ENCODE measurements at regions not wholly inside any gene's neighbourhood (a gene's known extent, or its start where the extent isn't known, plus 50 kb on each side); places are given as distances from the start of the nearest gene placed in this dataset.

- no peak overlapping the region for H3K4me3 ChIP-seq (ENCODE audit: low read length)
- H3K36me3 ChIP-seq (ENCODE audit: control insufficient read depth, insufficient read depth, low read length) = no peaks in the 10 kb centered on the region
- no peak for DNase-seq (ENCODE audit: low read depth, low spot score)
- WGBS (ENCODE audit: insufficient coverage, insufficient read length) = no CpG with 5 or more reads among the region's 10 CpGs
- no peak overlapping the region for H3K27ac ChIP-seq (ENCODE audit: low read length)
- H3K9me3 ChIP-seq (ENCODE audit: control insufficient read depth, insufficient read depth, low read length) = no peaks in the 10 kb centered on the region
- no peaks in the 10 kb centered on the region; the same call in 1 of the 2 replicates for H3K27me3 ChIP-seq (ENCODE audit: control insufficient read depth, insufficient read depth, low read length)
- H3K4me1 ChIP-seq (ENCODE audit: control insufficient read depth, insufficient read depth, low read length) = peaks cover 4% of the 10 kb centered on the region; the same call in 1 of the 2 replicates
Observed at GRCh38 chr19:28393574-28394336, 819.2 kb downstream of the UQCRFS1 start.

- Histone ChIP-seq H3K4me1 (ENCODE audit: control insufficient read depth, insufficient read depth, low read length) (peaks cover 1% of the 10 kb centered on the region; the same call in 1 of the 2 replicates), H3K9me3 (ENCODE audit: control insufficient read depth, insufficient read depth, low read length) (no peaks in the 10 kb centered on the region), H3K36me3 (ENCODE audit: control insufficient read depth, insufficient read depth, low read length) (no peaks in the 10 kb centered on the region), H3K4me3 (ENCODE audit: low read length) (no peak overlapping the region), H3K27me3 (ENCODE audit: control insufficient read depth, insufficient read depth, low read length) (no peaks in the 10 kb centered on the region; the same call in 1 of the 2 replicates), H3K27ac (ENCODE audit: low read length) (no peak overlapping the region)
- no CpG with 5 or more reads among the region's 3 CpGs for WGBS (ENCODE audit: insufficient coverage, insufficient read length)
- DNase-seq (ENCODE audit: low read depth, low spot score) = no peak
Observed at GRCh38 chr19:28388988-28389387, 824.0 kb downstream of the UQCRFS1 start.

- Histone ChIP-seq H3K4me3 (ENCODE audit: low read length) (no peak overlapping the region), H3K27me3 (ENCODE audit: control insufficient read depth, insufficient read depth, low read length) (no peaks in the 10 kb centered on the region; the same call in 1 of the 2 replicates), H3K36me3 (ENCODE audit: control insufficient read depth, insufficient read depth, low read length) (no peaks in the 10 kb centered on the region), H3K9me3 (ENCODE audit: control insufficient read depth, insufficient read depth, low read length) (no peaks in the 10 kb centered on the region), H3K27ac (ENCODE audit: low read length) (no peak overlapping the region), H3K4me1 (ENCODE audit: control insufficient read depth, insufficient read depth, low read length) (no peaks in the 10 kb centered on the region)
- DNase-seq (ENCODE audit: low read depth, low spot score) = no peak
- no CpG with 5 or more reads among the region's 4 CpGs for WGBS (ENCODE audit: insufficient coverage, insufficient read length)
Observed at GRCh38 chr19:28387507-28387906, 825.4 kb downstream of the UQCRFS1 start.

GRCh38 chr19:28386470-28386869 lies 826.5 kb downstream of the UQCRFS1 start:
- H3K27me3 ChIP-seq (ENCODE audit: control insufficient read depth, insufficient read depth, low read length) = no peaks in the 10 kb centered on the region; the same call in 1 of the 2 replicates
- DNase-seq (ENCODE audit: low read depth, low spot score) = no peak
- H3K4me3 ChIP-seq (ENCODE audit: low read length) = no peak overlapping the region
- WGBS (ENCODE audit: insufficient coverage, insufficient read length) = no CpG with 5 or more reads among the region's 6 CpGs
- no peaks in the 10 kb centered on the region for H3K36me3 ChIP-seq (ENCODE audit: control insufficient read depth, insufficient read depth, low read length)
- no peaks in the 10 kb centered on the region for H3K9me3 ChIP-seq (ENCODE audit: control insufficient read depth, insufficient read depth, low read length)
- no peak overlapping the region for H3K27ac ChIP-seq (ENCODE audit: low read length)
- H3K4me1 ChIP-seq (ENCODE audit: control insufficient read depth, insufficient read depth, low read length) = no peaks in the 10 kb centered on the region

- WGBS (ENCODE audit: insufficient coverage, insufficient read length) = no CpG with 5 or more reads among the region's 3 CpGs
- Histone ChIP-seq H3K27me3 (ENCODE audit: control insufficient read depth, insufficient read depth, low read length) (no peaks in the 10 kb centered on the region; the same call in 1 of the 2 replicates), H3K4me1 (ENCODE audit: control insufficient read depth, insufficient read depth, low read length) (no peaks in the 10 kb centered on the region), H3K27ac (ENCODE audit: low read length) (no peak overlapping the region), H3K4me3 (ENCODE audit: low read length) (no peak overlapping the region), H3K9me3 (ENCODE audit: control insufficient read depth, insufficient read depth, low read length) (no peaks in the 10 kb centered on the region), H3K36me3 (ENCODE audit: control insufficient read depth, insufficient read depth, low read length) (no peaks in the 10 kb centered on the region)
- no peak for DNase-seq (ENCODE audit: low read depth, low spot score)
Observed at GRCh38 chr19:28386066-28386465, 826.9 kb downstream of the UQCRFS1 start.

GRCh38 chr19:28377077-28377476 lies 835.9 kb downstream of the UQCRFS1 start:
- H3K4me1 ChIP-seq (ENCODE audit: control insufficient read depth, insufficient read depth, low read length) = no peaks in the 10 kb centered on the region
- WGBS (ENCODE audit: insufficient coverage, insufficient read length) = no CpG with 5 or more reads among the region's 9 CpGs
- H3K27ac ChIP-seq (ENCODE audit: low read length) = no peak overlapping the region
- no peaks in the 10 kb centered on the region for H3K36me3 ChIP-seq (ENCODE audit: control insufficient read depth, insufficient read depth, low read length)
- DNase-seq (ENCODE audit: low read depth, low spot score) = no peak
- no peak overlapping the region for H3K4me3 ChIP-seq (ENCODE audit: low read length)
- no peaks in the 10 kb centered on the region for H3K9me3 ChIP-seq (ENCODE audit: control insufficient read depth, insufficient read depth, low read length)
- no peaks in the 10 kb centered on the region; the same call in 1 of the 2 replicates for H3K27me3 ChIP-seq (ENCODE audit: control insufficient read depth, insufficient read depth, low read length)

- H3K4me3 ChIP-seq (ENCODE audit: low read length) = no peak overlapping the region
- H3K27me3 ChIP-seq (ENCODE audit: control insufficient read depth, insufficient read depth, low read length) = no peaks in the 10 kb centered on the region; the same call in 1 of the 2 replicates
- H3K27ac ChIP-seq (ENCODE audit: low read length) = no peak overlapping the region
- WGBS (ENCODE audit: insufficient coverage, insufficient read length) = no CpG with 5 or more reads among the region's 6 CpGs
- H3K9me3 ChIP-seq (ENCODE audit: control insufficient read depth, insufficient read depth, low read length) = no peaks in the 10 kb centered on the region
- H3K36me3 ChIP-seq (ENCODE audit: control insufficient read depth, insufficient read depth, low read length) = no peaks in the 10 kb centered on the region
- no peaks in the 10 kb centered on the region for H3K4me1 ChIP-seq (ENCODE audit: control insufficient read depth, insufficient read depth, low read length)
- DNase-seq (ENCODE audit: low read depth, low spot score) = no peak
Observed at GRCh38 chr19:28374971-28375370, 838.0 kb downstream of the UQCRFS1 start.

- Histone ChIP-seq H3K4me1 (ENCODE audit: control insufficient read depth, insufficient read depth, low read length) (no peaks in the 10 kb centered on the region), H3K36me3 (ENCODE audit: control insufficient read depth, insufficient read depth, low read length) (no peaks in the 10 kb centered on the region), H3K27me3 (ENCODE audit: control insufficient read depth, insufficient read depth, low read length) (no peaks in the 10 kb centered on the region), H3K9me3 (ENCODE audit: control insufficient read depth, insufficient read depth, low read length) (no peaks in the 10 kb centered on the region), H3K4me3 (ENCODE audit: low read length) (no peak overlapping the region), H3K27ac (ENCODE audit: low read length) (no peak overlapping the region)
- WGBS (ENCODE audit: insufficient coverage, insufficient read length) = no CpG with 5 or more reads among the region's 4 CpGs
- DNase-seq (ENCODE audit: low read depth, low spot score) = no peak
Observed at GRCh38 chr19:28372576-28373247, 840.2 kb downstream of the UQCRFS1 start.

GRCh38 chr19:28367146-28367545 lies 845.8 kb downstream of the UQCRFS1 start:
- H3K36me3 ChIP-seq (ENCODE audit: control insufficient read depth, insufficient read depth, low read length) = no peaks in the 10 kb centered on the region

GRCh38 chr19:28363254-28363653 lies 849.7 kb downstream of the UQCRFS1 start:
- DNase-seq (ENCODE audit: low read depth, low spot score) = no peak
- Histone ChIP-seq H3K27ac (ENCODE audit: low read length) (no peak overlapping the region), H3K4me1 (ENCODE audit: control insufficient read depth, insufficient read depth, low read length) (no peaks in the 10 kb centered on the region), H3K36me3 (ENCODE audit: control insufficient read depth, insufficient read depth, low read length) (no peaks in the 10 kb centered on the region), H3K4me3 (ENCODE audit: low read length) (no peak overlapping the region), H3K9me3 (ENCODE audit: control insufficient read depth, insufficient read depth, low read length) (no peaks in the 10 kb centered on the region), H3K27me3 (ENCODE audit: control insufficient read depth, insufficient read depth, low read length) (no peaks in the 10 kb centered on the region)
- no CpG with 5 or more reads among the region's 4 CpGs for WGBS (ENCODE audit: insufficient coverage, insufficient read length)

More at GRCh38 chr19:28367146-28367545, 845.8 kb downstream of the UQCRFS1 start:
- Histone ChIP-seq H3K4me1 (ENCODE audit: control insufficient read depth, insufficient read depth, low read length) (no peaks in the 10 kb centered on the region), H3K9me3 (ENCODE audit: control insufficient read depth, insufficient read depth, low read length) (no peaks in the 10 kb centered on the region), H3K27me3 (ENCODE audit: control insufficient read depth, insufficient read depth, low read length) (no peaks in the 10 kb centered on the region), H3K4me3 (ENCODE audit: low read length) (no peak overlapping the region), H3K27ac (ENCODE audit: low read length) (no peak overlapping the region)
- no CpG with 5 or more reads among the region's 1 CpG for WGBS (ENCODE audit: insufficient coverage, insufficient read length)
- DNase-seq (ENCODE audit: low read depth, low spot score) = no peak

Data from iPS DF 6.9 (cell line).